ENCODE measurements at regions not wholly inside any gene's neighbourhood (a gene's known extent, or its start where the extent isn't known, plus 50 kb on each side); places are given as distances from the start of the nearest gene placed in this dataset.

- no peak overlapping the region for H3K4me3 ChIP-seq
- H3K27ac ChIP-seq, result no peak overlapping the region
Observed at GRCh38 chr3:106398891-106399600, 530.2 kb upstream of the CBLB start.

- Histone ChIP-seq H3K27ac (no peak overlapping the region), H3K4me3 (no peak overlapping the region)
Observed at GRCh38 chr3:106399761-106400160, 530.9 kb upstream of the CBLB start.

- Histone ChIP-seq H3K4me3 (no peak overlapping the region), H3K27ac (no peak overlapping the region)
Observed at GRCh38 chr3:106401666-106402490, 533.1 kb upstream of the CBLB start.

- Histone ChIP-seq H3K4me3 (no peak overlapping the region), H3K27ac (no peak overlapping the region)
Observed at GRCh38 chr3:106403371-106404145, 534.7 kb upstream of the CBLB start.

- Histone ChIP-seq H3K4me3 (no peak overlapping the region), H3K27ac (no peak overlapping the region)
Observed at GRCh38 chr3:106413683-106414082, 544.9 kb upstream of the CBLB start.

- Histone ChIP-seq H3K27ac (no peak overlapping the region), H3K4me3 (no peak overlapping the region)
Observed at GRCh38 chr3:106420628-106421027, 551.8 kb upstream of the CBLB start.

GRCh38 chr3:106421426-106421825, 552.6 kb upstream of the CBLB start:
- H3K27ac ChIP-seq, result no peak overlapping the region
- H3K4me3 ChIP-seq, result no peak overlapping the region

- Histone ChIP-seq H3K27ac (no peak overlapping the region), H3K4me3 (no peak overlapping the region)
Observed at GRCh38 chr3:106421909-106422308, 553.1 kb upstream of the CBLB start.

- no peak overlapping the region for H3K4me3 ChIP-seq
Observed at GRCh38 chr3:106423321-106424225, 554.8 kb upstream of the CBLB start.

GRCh38 chr3:106425026-106425425, 556.2 kb upstream of the CBLB start:
- H3K4me3 ChIP-seq, result no peak overlapping the region
- peak overlapping the region in 2 of 21 experiments; percentile 46 to 53 for H3K27ac ChIP-seq

More at GRCh38 chr3:106423321-106424225, 554.8 kb upstream of the CBLB start:
- H3K27ac ChIP-seq, result no peak overlapping the region

GRCh38 chr3:106425916-106426315, 557.1 kb upstream of the CBLB start:
- peak overlapping the region in 5 of 21 experiments; percentile 19 to 53 (median 43) for H3K27ac ChIP-seq
- H3K4me3 ChIP-seq, result no peak overlapping the region

- Histone ChIP-seq H3K27ac (peak overlapping the region in 2 of 21 experiments; percentile 19 to 42), H3K4me3 (no peak overlapping the region)
Observed at GRCh38 chr3:106428565-106428994, 559.8 kb upstream of the CBLB start.

GRCh38 chr3:106431721-106432120, 562.9 kb upstream of the CBLB start:
- H3K4me3 ChIP-seq, result no peak overlapping the region
- H3K27ac ChIP-seq, result no peak overlapping the region

GRCh38 chr3:106435899-106436453, 567.2 kb upstream of the CBLB start:
- H3K27ac ChIP-seq, result no peak overlapping the region
- no peak overlapping the region for H3K4me3 ChIP-seq

- H3K27ac ChIP-seq, result no peak overlapping the region
- no peak overlapping the region for H3K4me3 ChIP-seq
Observed at GRCh38 chr3:106438887-106439286, 570.1 kb upstream of the CBLB start.

GRCh38 chr3:106440672-106441071, 571.9 kb upstream of the CBLB start:
- H3K27ac ChIP-seq, result no peak overlapping the region
- no peak overlapping the region for H3K4me3 ChIP-seq

- H3K4me3 ChIP-seq, result no peak overlapping the region
- no peak overlapping the region for H3K27ac ChIP-seq
Observed at GRCh38 chr3:106446271-106446670, 577.5 kb upstream of the CBLB start.

GRCh38 chr3:106447723-106448301, 579.0 kb upstream of the CBLB start:
- H3K27ac ChIP-seq, result peak overlapping the region in 1 of 21 experiments; percentile 23
- no peak overlapping the region for H3K4me3 ChIP-seq
